ENCODE measurements at regions not wholly inside any gene's neighbourhood (a gene's known extent, or its start where the extent isn't known, plus 50 kb on each side); places are given as distances from the start of the nearest gene placed in this dataset.
"Not testable (repeated sequence)": the region's sequence is repeated elsewhere in the genome, so short reads cannot be mapped to it uniquely, and the experiment has no call there.

- no peak overlapping the region for H3K27ac ChIP-seq (ENCODE audit: low read depth, low read length)
- H3K9me3 ChIP-seq (ENCODE audit: insufficient read depth, low read length), result no peaks in the 10 kb centered on the region
- no peaks in the 10 kb centered on the region for H4K20me1 ChIP-seq (ENCODE audit: low read depth, low read length)
- no peaks in the 10 kb centered on the region for H3F3A ChIP-seq (ENCODE audit: insufficient read depth)
- TF ChIP-seq CTCF (IDR thresholded peaks at IDR 0.05; ENCODE audit: insufficient read depth, low read length, poor library complexity, severe bottlenecking), result no peak
- TF ChIP-seq EZH2phosphoT487 (conservative IDR thresholded peaks at IDR 0.05; ENCODE audit: low read length), result no peak
- no peaks in the 10 kb centered on the region for H3K79me2 ChIP-seq (ENCODE audit: insufficient read depth, low read length)
- no peak overlapping the region for H3K4me3 ChIP-seq (ENCODE audit: insufficient read depth, low read length, poor library complexity, severe bottlenecking)
- H3K4me2 ChIP-seq (ENCODE audit: low read depth, low read length, poor library complexity, severe bottlenecking), result no peak overlapping the region
- no peaks in the 10 kb centered on the region for H3K36me3 ChIP-seq (ENCODE audit: low read length)
- H3K27me3 ChIP-seq (ENCODE audit: low read length), result no peaks in the 10 kb centered on the region
- H2AFZ ChIP-seq (ENCODE audit: low read depth, low read length, severe bottlenecking), result no peak overlapping the region
- H3K9me2 ChIP-seq (replicated peaks; ENCODE audit: insufficient read depth, low read length), result no peaks in the 10 kb centered on the region
- no peak overlapping the region for H3K9ac ChIP-seq (ENCODE audit: low read length)
Observed at GRCh38 chr22:49344656-49345055, 483.0 kb downstream of the BRD1 start.

- no peaks in the 10 kb centered on the region for H3K9me2 ChIP-seq (replicated peaks; ENCODE audit: insufficient read depth, low read length)
- no peaks in the 10 kb centered on the region for H4K20me1 ChIP-seq (ENCODE audit: low read depth, low read length)
- H3K27me3 ChIP-seq (ENCODE audit: low read length), result no peaks in the 10 kb centered on the region
- H2AFZ ChIP-seq (ENCODE audit: low read depth, low read length, severe bottlenecking), result no peak overlapping the region
- H3K9me3 ChIP-seq (ENCODE audit: insufficient read depth, low read length), result no peaks in the 10 kb centered on the region
- H3K79me2 ChIP-seq (ENCODE audit: insufficient read depth, low read length), result no peaks in the 10 kb centered on the region
- no peak overlapping the region for H3K9ac ChIP-seq (ENCODE audit: low read length)
- no peak overlapping the region for H3K4me3 ChIP-seq (ENCODE audit: insufficient read depth, low read length, poor library complexity, severe bottlenecking)
- no peak overlapping the region for H3K4me2 ChIP-seq (ENCODE audit: low read depth, low read length, poor library complexity, severe bottlenecking)
- no peaks in the 10 kb centered on the region for H3K36me3 ChIP-seq (ENCODE audit: low read length)
- no peaks in the 10 kb centered on the region for H3F3A ChIP-seq (ENCODE audit: insufficient read depth)
- H3K27ac ChIP-seq (ENCODE audit: low read depth, low read length), result no peak overlapping the region
- TF ChIP-seq EZH2phosphoT487 (conservative IDR thresholded peaks at IDR 0.05; ENCODE audit: low read length) (no peak), CTCF (IDR thresholded peaks at IDR 0.05; ENCODE audit: insufficient read depth, low read length, poor library complexity, severe bottlenecking) (no peak)
Observed at GRCh38 chr22:49344161-49344560, 483.5 kb downstream of the BRD1 start.

GRCh38 chr22:49340406-49340805 is 487.3 kb downstream of the BRD1 start:
- H3F3A ChIP-seq (ENCODE audit: insufficient read depth), result no peaks in the 10 kb centered on the region
- H3K4me3 ChIP-seq (ENCODE audit: insufficient read depth, low read length, poor library complexity, severe bottlenecking), result no peak overlapping the region
- no peak overlapping the region for H2AFZ ChIP-seq (ENCODE audit: low read depth, low read length, severe bottlenecking)
- no peaks in the 10 kb centered on the region for H3K36me3 ChIP-seq (ENCODE audit: low read length)
- no peak overlapping the region for H3K4me2 ChIP-seq (ENCODE audit: low read depth, low read length, poor library complexity, severe bottlenecking)
- TF ChIP-seq CTCF (IDR thresholded peaks at IDR 0.05; ENCODE audit: insufficient read depth, low read length, poor library complexity, severe bottlenecking), result no peak
- no peak for TF ChIP-seq EZH2phosphoT487 (conservative IDR thresholded peaks at IDR 0.05; ENCODE audit: low read length)
- H4K20me1 ChIP-seq (ENCODE audit: low read depth, low read length), result no peaks in the 10 kb centered on the region
- no peaks in the 10 kb centered on the region for H3K9me3 ChIP-seq (ENCODE audit: insufficient read depth, low read length)
- no peaks in the 10 kb centered on the region for H3K27me3 ChIP-seq (ENCODE audit: low read length)
- no peak overlapping the region for H3K9ac ChIP-seq (ENCODE audit: low read length)
- H3K9me2 ChIP-seq (replicated peaks; ENCODE audit: insufficient read depth, low read length), result no peaks in the 10 kb centered on the region
- H3K79me2 ChIP-seq (ENCODE audit: insufficient read depth, low read length), result no peaks in the 10 kb centered on the region
- no peak overlapping the region for H3K27ac ChIP-seq (ENCODE audit: low read depth, low read length)

- H3K4me2 ChIP-seq (ENCODE audit: low read depth, low read length, poor library complexity, severe bottlenecking); H3F3A ChIP-seq (ENCODE audit: insufficient read depth); H3K9me2 ChIP-seq (replicated peaks; ENCODE audit: insufficient read depth, low read length); H4K20me1 ChIP-seq (ENCODE audit: low read depth, low read length); H3K9me3 ChIP-seq (ENCODE audit: insufficient read depth, low read length); H3K79me2 ChIP-seq (ENCODE audit: insufficient read depth, low read length); H3K4me3 ChIP-seq (ENCODE audit: insufficient read depth, low read length, poor library complexity, severe bottlenecking); H2AFZ ChIP-seq (ENCODE audit: low read depth, low read length, severe bottlenecking); H3K9ac ChIP-seq (ENCODE audit: low read length); H3K27ac ChIP-seq (ENCODE audit: low read depth, low read length); H3K27me3 ChIP-seq (ENCODE audit: low read length); H3K36me3 ChIP-seq (ENCODE audit: low read length): not testable (repeated sequence)
Observed at GRCh38 chr22:49336483-49336882, 491.2 kb downstream of the BRD1 start.
